Medulla oblongata (tissue), 1 donor: ENCODE measurements at regions not wholly inside any gene's neighbourhood (a gene's known extent, or its start where the extent isn't known, plus 50 kb on each side); places are given as distances from the start of the nearest gene placed in this dataset.

Experiments used
- DNase-seq: peaks from one replicate; pipeline ENCODE4 v3.0.0-alpha.2; 2015; ENCODE audit errors: extremely low spot score

DNA sequence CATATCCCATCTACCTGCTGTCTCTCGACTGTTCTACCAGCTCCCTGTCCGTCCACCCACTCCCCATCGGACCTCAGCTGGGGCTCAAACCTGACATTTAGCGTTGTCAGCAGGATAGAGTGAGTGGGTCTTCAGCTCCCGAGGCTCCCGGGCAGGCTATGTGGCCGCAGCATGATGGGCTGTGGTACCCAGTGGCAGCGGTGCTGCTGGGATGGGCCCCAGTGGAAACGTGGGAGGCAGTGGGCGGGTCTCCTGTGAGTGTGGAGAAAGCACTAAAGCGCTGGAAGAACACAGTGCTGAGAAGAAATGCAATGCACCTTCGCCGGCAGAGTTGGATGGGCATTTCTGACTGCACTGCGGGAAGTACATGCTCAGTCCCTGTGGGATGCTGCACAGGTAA is 204.8 kb upstream of the SYT4 start:
- no peak for DNase-seq

DNA sequence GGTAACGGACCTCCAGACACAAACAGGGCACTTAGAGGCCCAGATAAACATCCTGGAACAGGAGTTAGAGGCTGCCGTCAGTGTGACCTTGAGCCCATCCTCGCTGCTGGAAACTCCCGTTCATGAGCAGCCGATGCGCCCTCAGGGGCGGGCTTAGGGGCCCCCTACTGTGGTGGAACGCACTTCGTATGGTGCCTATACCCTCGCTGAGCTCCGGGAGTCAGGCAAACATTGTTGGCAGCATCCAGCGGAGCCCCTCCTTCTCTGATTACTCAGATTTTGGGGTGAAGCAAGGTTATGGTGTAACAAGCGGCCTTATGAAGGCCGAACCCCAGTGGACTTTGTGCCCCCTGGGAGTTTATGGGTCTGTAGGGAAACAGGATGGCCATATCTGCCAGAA is 205.3 kb upstream of the SYT4 start:
- no peak for DNase-seq

DNA sequence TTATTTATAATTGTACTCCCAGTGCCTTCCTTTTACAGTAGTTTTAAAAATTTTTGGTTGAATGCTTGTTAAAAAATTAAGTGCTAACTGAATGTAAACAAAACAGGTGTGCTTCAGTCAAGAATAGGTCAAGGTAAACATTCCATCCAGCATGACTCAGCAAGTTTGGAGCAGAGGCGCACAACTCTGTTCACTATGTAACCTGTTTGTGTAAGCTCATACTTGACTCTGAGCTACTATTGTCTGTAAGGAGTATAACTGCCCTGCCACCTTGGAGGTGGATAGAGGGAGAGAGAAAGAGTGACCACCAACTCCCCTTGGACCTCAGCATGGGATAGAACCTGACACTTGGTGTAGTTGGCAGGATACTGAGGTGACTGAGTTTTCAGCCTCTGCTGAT is 207.4 kb upstream of the SYT4 start:
- DNase-seq: no peak

DNA sequence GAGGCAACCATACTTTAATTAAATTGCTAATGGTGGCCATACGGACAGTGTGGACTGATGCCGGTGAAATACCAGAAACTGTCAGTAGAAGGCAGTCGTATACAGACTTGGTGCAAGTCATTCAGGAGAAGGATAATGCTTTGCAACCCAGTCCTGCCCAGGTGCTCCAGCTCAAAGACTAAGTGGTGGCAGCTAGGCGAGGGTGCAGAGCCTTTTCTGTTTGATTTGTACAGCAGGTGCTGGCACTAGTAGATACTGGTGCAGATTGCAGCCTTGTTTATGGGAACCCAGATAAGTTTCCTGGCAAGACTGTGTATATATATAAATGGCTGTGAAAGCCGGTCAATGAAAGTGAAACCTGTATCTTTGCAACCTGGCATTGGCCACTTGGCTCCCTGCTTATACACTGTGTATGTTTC is 208.3 kb upstream of the SYT4 start:
- DNase-seq: no peak

DNA sequence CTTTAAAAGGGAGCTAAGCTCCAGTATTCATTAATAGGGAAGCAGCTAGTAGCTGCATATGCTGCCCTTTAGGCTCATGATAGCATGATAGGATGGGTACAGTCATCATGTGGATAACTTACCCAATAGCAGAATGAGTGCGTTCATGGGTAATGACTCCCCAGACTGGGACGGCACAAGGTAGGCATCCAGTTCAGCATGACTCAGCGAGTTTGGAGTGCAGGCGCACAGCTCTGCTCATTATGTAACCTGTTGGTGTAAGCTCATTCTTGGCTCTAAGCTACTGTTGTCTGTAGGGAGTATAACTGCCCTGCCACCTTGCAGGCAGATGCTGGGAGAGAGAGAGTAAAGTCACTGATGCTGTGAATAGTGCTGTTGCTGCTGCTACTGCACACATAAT is 209.2 kb upstream of the SYT4 start:
- DNase-seq: no peak

DNA sequence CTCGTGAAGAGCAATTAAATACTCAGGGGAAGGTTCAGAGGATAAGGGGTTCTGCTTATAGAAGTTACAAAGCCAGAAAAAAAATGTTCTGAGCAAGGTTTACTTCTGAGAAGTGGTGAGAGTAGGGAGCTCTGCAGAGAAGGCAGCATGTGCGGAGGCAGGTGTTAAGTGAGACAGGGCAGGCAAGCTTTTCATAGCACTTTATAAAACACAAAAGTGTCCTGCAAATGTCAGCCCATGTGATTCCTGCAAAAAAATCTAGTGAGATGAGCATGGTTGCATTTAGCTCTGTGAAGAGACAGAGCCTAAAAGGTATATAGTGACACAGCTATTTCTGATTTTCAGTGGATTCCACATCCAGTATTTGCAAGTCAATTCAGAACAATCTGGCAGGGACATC is 223.8 kb upstream of the SYT4 start:
- DNase-seq: no peak

DNA sequence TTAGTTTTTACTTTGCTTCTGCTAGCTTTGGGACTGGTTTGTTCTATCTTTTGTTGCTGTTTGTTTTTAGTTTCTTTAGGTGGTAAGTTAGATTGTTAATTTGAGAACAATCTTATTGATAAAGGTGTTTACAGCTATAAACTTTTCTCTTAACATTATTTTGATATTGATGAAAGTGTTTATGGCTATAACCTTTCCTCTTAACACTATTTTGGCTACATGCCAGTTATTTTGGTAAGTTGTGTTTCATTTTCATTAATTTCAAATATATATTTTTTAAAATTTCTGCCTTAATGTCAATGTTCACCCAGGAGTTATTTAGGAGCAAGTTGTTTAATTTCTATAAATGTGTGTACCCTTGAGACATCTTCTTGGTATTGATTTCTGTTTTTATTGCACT is 229.6 kb upstream of the SYT4 start:
- no peak for DNase-seq

DNA sequence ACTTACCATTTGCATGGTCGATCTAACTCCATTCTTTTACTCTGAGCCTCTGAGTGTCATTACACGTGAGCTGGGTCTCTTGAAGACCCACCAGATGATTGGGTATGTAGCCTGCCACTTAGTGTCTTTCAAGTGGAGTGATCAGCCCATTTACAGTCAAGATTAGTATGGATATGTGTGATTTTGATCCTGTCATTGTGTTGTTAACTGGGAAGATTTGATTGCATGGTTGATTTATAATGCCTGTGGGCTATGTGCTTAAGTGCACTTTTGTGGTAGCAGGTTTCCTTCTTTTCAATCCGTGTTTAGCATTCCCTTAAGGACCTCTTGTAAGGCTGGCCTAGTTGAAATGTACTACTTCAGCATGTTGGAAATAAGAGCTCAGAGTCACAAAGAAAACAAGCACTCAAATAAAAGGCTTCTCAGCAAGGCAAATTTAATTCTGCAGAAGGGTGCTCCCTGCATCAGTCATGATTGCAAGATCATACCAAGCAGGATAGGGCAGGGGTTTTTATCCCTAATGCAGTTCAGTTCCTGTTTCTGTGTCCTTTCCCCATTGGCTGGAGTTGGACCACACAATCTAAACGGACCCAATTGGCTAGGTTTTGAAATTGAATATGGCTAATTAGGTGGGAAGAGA is 230.7 kb upstream of the SYT4 start:
- DNase-seq: no peak

DNA sequence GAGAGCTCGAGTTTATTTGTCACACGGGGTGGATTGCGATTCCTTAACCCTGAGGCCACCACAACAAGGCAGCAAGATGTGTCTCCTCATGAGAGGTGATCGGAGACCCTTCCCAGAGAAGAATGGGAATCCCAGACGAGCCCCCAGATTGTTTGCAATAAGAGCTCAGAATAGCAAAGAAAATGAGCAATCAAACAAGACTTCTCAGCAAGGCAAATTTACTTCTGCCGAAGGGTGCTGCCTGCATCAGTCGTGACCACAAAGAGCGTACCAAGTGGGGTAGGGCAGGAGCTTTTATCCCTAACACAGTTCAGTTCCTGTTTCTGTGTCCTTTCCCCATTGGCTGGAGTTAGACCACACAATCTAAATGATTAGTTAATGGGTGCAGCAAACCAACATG is 237.5 kb upstream of the SYT4 start:
- no peak for DNase-seq

DNA sequence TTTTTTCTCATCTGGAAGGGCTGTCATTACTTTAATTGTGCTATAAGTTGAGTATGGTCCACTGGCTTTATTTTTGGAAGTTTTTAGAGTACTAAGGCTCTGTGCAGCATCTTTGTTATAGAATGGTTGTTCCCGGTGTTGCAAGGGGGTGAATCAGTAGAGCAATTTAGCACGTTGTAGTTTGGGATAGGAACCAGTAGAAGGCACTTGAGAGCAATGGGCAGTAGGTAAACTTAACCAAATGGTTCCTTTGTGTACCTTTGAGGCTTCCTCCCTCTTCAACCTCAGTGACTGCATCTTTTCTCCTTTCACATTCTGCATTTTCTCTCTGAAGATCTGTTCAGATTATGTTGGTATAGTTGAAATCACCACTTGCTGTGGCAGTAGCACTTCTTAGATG is 238.2 kb upstream of the SYT4 start:
- no peak for DNase-seq

DNA sequence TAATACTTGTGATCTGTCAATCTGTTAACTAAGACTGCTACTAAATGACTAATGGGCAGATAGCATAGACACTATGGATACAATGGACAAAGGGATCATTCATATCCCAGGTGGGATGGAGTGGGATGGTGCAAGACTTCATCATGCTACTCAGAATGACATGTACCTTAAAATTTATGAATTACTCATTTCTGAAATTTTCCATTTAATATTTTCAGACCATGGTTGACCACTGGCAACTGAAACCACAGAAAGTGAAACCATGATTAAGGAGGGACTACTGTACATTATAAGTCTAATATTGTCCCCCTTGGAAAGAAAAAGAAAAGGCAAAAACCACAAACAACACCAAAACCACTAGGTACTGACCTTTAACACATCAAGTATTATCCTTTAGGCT is 247.0 kb upstream of the SYT4 start:
- no peak for DNase-seq

DNA sequence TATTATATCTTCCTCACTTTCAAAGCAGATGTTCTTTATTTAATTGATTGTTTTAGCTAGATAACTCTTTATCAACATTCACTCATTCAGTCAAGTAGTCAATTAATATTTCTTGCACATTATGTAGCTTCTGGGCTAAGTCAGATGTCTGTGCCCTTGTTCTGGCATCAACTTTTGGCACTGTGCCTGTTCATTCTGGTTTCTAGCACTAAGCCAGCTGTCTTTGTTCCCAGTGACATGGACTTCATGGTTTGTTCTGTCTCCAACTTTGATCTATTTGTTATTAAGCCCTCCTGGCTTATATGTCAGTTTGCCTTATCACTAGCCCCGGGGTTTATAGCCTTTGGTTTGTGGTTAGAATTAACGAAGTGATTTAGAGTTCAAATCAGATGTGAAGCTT is 247.9 kb upstream of the SYT4 start:
- DNase-seq: no peak

DNA sequence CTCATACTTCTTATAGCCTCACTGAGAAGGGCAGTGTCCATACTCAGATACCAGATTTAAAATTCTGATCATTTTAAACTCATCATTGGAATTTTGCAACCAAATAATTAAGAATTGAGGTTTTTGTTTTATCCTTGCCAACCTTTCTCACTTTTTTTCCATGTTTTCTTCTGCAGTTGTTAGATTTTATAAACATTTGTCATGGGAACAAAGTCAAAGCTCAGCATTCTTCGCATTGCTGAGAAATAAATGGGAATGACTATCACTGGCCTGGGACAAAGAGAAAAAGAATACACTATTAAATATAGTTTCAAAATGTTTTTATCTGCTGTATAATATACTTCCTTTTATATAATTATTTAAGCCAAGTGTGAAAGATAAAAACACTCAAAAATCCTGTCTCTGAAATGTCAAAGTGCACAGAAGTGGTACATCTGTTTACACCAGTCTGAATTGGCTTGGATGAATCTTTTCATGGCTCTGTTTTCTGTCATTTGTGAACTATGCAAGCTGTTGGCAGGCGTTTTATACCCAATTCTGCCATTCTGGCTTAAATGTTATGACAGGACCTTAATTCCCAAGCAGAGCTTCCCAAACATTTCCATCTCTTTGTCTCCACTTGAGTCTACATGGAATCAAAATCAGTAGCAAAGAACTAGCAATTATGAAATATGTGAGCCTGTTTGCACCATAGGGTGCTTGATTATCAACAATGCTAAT is 249.3 kb upstream of the SYT4 start:
- DNase-seq: no peak

DNA sequence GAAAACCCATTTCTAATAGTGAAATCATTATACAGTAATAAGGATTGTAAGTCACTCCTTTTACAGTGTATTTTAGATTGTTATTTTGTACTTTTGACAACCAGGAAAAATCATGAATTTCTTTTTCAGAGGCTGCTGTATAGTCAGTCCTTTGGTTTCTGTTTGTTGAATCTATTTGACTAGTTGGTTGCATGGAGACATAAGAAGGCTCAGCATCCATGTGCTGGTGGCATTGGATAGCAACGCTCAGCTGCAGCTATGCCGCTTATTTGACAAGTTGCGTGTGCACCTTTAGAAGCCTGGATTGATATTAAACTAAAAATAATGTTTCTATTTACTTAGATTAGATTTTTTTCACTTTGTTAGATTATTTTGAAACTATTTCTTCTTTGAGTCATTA is 254.1 kb upstream of the SYT4 start:
- DNase-seq: no peak

DNA sequence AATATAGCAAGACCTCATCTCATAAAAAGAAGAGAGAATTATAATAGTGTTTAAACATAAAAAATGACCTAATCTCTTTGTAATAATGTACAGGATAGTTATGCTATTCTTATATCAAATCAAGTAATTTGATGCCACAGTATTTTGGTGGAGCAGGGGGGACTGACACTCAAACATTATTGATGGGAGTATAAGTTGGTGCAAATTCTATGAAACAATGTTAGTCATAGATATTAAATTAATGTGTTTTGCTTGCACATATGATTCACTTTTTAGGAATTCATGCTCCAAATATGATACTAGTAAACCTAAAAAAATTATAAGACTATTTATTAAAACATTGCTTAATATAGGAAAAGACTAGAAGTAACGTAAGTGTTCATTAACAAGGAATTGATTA is 256.1 kb upstream of the SYT4 start:
- DNase-seq: no peak

DNA sequence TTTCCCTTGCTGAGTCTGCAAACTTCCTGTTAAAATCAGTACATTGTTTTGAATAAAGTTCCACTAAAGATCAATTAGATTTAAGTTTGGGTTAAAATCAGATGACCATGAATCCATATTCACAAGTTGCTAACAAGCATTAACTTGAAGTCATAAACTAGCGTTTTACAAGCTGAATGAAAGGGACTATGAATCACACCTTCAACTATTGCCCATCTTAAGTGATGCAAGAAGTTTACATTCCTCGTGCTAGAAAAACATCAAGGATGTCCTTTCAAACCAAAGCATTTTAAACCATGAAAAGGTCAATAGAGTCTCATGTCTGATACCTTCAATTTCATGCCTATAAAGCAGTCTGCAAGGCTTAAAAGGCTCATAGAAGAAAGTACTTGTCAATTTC is 257.2 kb upstream of the SYT4 start:
- no peak for DNase-seq

DNA sequence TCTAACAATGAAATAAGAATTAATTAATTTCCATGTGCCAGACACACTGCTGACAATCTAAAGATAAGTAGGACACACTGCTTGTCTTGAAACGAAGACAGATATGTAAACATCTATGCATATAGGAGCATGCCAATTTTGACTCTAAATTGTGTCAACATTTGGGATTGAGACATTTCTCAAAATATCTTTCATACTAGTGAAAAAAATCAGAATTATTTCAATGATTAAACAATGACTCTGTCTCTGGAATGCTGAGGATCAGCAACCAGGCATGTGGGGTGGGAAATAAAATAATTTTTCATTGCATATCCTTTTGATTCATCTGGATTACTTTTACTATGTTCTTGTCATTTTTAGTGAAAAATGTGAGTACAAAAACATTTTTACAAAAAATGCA is 262.6 kb upstream of the SYT4 start:
- DNase-seq: no peak

DNA sequence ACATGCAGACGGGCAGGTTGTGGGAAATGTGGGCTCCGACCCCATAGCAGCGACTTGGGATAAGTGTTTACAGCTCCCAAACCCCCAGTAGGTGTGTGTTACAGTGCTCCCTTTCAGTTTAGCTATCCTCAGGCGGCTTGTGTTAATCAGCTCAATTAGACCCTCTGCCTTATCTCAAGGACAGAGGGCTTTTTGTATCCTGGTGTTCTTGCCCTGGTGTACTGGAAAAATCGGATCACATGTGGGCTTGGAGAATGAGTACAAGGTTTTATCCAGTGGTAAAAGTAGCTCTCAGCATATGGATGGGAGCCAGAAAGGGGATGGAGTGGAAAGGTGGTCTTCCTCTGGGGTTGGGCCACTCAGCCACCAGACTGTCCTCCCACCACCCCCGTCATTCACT is 264.7 kb upstream of the SYT4 start:
- DNase-seq: no peak

DNA sequence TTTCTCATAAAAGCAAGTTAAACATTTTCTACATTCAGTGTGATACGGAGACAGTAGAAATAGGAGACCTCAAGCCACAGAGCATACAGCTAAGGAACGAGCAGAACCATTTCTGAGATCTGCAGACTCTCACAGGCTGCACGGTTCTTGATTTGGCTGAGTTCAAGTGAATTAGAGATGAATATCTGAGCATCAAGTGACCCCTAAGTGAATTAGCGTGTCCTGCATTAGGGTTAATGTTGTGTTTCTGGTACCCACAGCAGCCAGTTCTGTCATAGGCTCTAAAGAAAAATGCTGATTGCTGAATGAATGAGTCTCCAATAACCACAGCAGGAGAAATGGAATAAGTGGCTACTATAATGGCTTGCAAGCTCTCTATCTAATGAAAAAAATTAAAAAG is 265.9 kb upstream of the SYT4 start:
- no peak for DNase-seq

DNA sequence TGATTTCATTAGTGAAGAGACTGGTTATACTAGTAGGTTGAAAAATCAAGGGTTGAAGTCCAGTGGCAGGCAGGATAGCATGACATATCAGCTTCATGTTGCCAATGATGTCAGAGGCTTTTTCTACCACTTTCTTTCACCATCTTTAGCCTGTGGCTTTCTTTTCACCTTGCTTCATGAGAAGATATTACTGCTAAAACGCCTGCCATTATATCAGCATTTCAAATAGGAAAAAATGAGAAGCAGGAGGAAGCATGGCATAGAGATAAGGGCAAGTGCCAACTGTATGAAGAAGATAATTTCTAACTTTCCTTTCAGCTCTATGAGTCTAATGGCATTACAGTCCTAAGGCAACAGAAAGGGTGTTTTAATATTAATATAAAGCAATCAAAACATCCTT is 270.2 kb upstream of the SYT4 start:
- no peak for DNase-seq

DNA sequence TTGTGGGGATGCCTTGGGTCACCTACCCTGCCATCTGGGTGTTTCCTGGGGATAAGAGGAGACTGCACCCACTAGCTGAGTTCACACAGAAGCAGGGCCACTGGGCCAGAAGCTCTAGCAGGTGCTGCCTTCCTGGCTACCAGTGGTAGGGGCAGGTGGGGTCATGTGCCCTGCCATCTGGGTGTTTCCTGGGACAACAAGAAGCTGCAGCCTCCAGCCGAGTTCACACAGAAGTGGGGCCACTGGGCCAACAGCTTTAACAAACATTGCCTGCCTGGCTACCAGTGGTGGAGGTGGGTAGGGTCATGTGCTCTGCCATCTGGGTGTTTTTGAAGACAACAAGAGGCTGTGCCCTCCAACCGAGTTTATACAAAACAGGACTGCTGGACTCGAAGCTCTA is 282.2 kb upstream of the SYT4 start:
- no peak for DNase-seq

DNA sequence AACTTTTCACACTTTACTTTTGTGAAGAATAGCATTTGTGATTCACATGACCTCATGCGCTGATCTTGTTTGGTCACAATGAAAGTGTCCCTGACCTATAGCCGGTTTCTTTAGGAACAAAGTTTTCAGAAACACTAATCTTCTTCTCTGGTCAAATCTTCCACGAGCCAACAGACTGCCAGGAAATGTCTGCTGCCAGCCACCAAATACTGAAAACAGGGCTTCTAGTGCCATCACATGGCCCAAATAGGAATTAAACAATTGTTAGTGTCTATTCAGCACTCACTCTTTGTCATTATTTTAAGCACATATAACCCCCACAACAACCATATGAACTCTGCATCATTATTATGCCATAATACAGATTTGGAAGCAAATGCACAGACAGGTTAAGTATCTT is 286.5 kb upstream of the SYT4 start:
- DNase-seq: peak; percentile 67

DNA sequence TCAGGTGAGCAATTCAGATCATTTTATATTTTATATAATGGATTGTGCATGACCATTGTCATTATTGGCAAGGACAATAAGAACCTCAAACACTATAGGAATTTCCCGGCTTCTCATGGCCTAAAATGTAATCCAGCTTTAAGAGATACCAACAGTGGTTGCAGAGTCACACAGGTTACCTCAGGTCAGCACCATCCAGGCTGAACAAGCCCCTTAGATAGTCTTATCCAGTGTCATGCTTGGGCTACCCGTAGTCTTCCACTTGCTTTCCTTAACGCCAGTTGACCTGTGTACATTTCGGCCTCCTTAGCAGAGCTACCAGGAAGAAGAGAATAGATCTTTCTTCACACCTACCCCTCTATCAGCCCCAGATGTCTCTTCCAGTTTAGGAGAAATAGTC is 293.3 kb upstream of the SYT4 start:
- DNase-seq: no peak

DNA sequence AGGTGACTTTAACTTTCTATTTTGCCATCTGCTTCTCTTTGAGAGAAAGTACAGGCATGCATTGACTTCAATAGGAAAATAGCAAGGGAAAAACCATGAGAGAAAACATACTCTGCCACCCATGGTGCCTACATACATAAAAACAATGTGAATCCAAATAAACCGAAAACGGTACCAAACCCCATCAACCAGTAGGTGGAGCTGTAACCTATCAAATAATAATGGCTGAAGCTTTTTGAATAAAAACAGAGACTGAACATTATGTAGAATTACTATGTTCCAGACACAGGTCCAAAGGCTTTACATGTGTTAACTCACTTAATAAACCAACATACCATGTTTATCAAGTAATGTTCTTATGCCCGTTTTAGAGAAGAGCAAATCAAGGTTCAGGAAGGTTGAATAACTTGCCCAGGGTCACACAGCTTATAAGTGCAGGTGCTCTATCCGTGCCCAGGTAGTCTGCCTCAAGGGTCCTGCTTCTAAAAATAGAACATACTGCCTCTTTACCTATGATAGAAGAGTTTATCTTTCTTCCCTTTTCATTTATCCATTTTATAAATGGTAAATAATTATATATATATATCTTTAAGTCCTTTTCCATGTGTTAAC is 293.9 kb upstream of the SYT4 start:
- DNase-seq: peak; percentile 79
